Peyer's patch (tissue), 4 donors: ENCODE measurements at regions not wholly inside any gene's neighbourhood (a gene's known extent, or its start where the extent isn't known, plus 50 kb on each side); places are given as distances from the start of the nearest gene placed in this dataset.

Experiments
- CTCF ChIP-seq, 6 experiments: fragments of 450-650 bp in 4 of 6; fragments of 200-600 bp in 2 of 6; sonication (generic) in 1 of 6; IDR thresholded peaks; one replicate each; pipeline ENCODE4 v1.5.1; 2017 to 2019; ENCODE audit warnings: antibody characterized with exemption in 6 of 6, mild to moderate bottlenecking in 3 of 6, moderate library complexity in 1 of 6
- POLR2A ChIP-seq, 2 donors: fragments of 450-650 bp; IDR thresholded peaks; one replicate each; pipeline ENCODE4 v1.5.1; 2017; ENCODE audit warnings: antibody characterized with exemption in 2 of 2, mild to moderate bottlenecking in 2 of 2, moderate library complexity in 2 of 2

- TF ChIP-seq CTCF (IDR thresholded peaks at IDR 0.05) (no peak), POLR2A (IDR thresholded peaks at IDR 0.05) (no peak)
These were observed 519.2 kb upstream of the PCDH15 start for GRCh38 chr10:55320187-55320700.
